Left forelimb (tissue), 1 donor: ENCODE measurements at regions not wholly inside any gene's neighbourhood (a gene's known extent, or its start where the extent isn't known, plus 50 kb on each side); places are given as distances from the start of the nearest gene placed in this dataset.
"Not testable (repeated sequence)": the region's sequence is repeated elsewhere in the genome, so short reads cannot be mapped to it uniquely, and the experiment has no call there.

Experiments used
- DNase-seq: peaks from one replicate; pipeline ENCODE4 v3.0.0-alpha.2; 2018; ENCODE audit warnings: low spot score

DNA sequence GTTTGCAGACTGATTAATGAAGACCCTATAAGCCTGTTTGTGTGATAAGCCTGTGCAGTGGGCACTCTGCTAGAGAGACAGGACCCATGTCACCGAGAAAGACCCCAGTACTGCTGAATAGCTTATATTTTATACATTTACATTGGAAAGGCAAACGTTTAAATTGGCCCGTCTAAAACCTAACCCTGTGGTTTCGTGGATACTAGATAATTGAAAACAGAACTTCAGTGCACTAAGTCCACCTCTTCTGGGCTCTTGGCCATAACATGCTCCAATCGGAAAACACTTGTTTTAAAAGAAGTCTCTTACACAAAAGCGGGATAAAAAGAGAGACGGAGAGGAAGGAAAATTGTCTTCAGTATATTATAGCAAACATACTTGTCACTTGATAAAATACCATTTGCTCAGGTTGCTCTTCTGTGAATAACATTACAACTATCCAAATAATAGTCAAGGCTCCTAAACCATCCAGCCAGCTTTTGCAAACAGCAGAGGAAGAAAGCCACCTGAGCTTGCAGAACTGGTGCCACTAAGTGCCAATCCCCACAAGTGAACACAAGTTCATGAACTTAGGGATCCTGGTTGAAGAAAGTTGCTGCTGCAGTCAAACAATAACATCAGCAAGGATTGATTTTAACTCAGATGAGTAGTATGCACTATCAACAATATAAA, 218.4 kb upstream of the FN1 start:
- DNase-seq: no peak

- no peak for DNase-seq
These were observed 217.6 kb upstream of the FN1 start for GRCh38 chr2:215653344-215654030.

DNA sequence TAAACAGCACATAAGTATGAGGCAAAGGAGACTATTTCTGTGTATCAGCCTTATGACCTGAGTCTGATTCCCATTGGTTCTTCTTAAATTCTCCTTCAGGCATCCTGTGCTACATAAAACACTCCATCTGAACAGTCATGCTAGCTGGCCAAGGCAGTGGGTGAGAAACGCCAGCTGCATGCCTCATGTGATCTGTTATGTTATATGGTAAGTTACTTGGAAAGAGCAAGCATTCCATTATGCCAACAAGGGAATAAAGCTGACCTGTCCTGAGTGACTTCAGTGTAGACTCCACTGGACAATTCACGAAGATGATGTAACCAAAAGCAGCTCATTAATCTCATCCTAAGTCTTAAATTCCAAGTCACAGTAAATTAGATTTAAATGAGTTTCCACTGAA, 216.5 kb upstream of the FN1 start:
- DNase-seq: no peak

DNA sequence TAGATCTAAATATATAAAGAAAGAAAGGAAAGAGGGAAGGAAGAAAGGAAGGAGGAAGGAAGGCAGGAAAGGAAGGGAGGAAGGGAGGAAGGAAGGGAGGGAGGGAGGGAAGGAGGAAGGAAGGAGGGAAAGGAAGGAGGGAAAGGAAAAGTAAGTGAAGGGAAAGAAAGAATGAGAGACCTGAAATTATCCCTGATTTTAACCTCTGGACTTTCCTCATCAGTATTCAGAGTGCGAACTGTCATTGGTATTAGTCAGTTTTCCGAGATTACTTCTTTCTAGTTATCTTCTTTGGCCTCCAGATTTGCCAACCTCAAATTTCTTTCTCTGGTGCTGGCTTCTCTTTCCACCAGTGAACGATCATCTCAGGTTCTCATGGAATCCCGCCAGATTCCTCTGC, 215.5 kb upstream of the FN1 start:
- DNase-seq: no peak

GRCh38 chr2:215644233-215644897, 208.5 kb upstream of the FN1 start:
- no peak for DNase-seq

- DNase-seq: no peak
These were observed 202.8 kb upstream of the FN1 start for GRCh38 chr2:215638687-215639086.

GRCh38 chr2:215637651-215638050, 201.8 kb upstream of the FN1 start:
- DNase-seq: no peak

DNA sequence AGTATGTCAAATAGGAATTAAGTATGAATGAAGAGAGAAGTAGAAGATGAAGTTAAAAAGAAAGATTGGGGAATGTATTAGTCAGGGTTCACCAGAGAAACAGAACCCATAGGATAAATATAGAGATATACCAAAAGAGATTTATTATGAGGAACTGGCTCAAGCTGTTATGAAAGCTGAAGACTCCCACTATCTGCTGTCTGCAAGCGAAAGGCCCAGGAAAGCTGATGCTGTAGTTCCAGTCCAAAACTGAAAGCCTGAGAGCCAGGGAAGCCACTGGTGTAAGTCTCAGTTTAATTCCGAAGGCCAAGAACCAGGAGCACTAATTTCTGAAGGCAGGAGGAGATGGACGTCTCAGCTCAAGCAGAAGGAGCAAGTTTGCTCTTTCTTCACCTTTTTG, 200.9 kb upstream of the FN1 start:
- DNase-seq: no peak

GRCh38 chr2:215635788-215636139, 199.9 kb upstream of the FN1 start:
- DNase-seq: no peak

GRCh38 chr2:215635071-215635787, 199.4 kb upstream of the FN1 start:
- no peak for DNase-seq

DNA sequence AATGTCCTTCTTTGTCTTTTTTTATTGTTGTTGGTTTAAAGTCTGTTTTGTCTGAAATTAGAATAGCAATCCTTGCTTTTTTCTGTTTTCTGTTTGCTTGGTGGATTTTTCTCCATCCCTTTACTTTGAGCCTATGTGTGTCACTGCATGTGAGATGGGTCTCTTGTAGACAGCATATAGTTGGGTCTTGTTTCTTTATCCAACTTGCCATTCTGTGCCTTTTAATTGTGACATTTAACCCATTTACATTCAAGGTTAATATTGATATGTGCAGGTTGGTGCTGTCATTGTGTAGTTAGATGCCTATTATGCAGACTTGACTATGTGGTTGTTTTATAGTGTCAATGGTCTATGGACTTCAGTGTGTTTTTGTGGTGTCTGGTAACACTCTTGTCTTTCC, 197.5 kb upstream of the FN1 start:
- no peak for DNase-seq

DNA sequence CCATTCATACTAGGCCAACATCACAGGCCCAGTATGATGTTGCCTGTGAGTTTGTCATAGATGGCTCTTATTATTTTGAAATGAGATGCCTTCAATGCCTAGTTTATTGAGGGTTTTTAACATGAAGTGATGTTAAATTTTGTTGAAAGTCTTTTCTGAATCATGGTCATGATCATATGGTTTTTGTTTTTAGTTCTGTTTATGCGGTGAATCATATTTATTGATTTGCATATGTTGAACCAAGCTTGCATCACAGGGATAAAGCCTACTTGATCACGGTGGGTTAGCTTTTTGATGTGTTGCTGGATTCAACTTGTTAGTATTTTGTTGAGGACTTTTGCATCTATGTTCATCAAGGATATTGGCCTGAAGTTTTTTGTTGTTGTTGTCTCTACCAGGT, 195.8 kb upstream of the FN1 start:
- DNase-seq: no peak

GRCh38 chr2:215630796-215631195, 194.9 kb upstream of the FN1 start:
- not testable (repeated sequence) for DNase-seq

- DNase-seq: no peak
These were observed 191.9 kb upstream of the FN1 start for GRCh38 chr2:215627771-215628170.

DNA sequence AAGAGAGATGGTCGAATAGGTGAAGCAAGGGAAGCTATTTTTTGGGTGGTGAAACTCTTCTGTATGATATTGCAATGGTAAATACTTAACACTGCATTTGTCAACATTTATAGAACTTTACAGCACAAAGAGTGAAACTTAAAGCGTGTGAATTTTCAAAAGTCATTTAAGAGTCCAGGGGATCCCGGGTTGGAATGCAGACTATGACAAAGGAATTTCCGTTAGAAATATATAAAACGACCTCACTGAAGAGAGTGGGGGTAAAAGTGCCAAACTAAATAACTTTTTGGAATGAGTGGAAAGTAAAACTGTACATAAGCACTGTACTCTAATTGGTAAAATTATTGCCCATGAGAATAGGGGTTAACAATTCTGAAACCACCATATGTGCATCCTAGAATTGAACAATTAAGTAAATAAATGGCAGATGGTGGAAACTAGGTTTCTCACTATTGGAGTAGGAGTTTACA, 191.0 kb upstream of the FN1 start:
- DNase-seq: no peak

- no peak for DNase-seq
These were observed 190.2 kb upstream of the FN1 start for GRCh38 chr2:215626063-215626462.

- DNase-seq: no peak
These were observed 189.3 kb upstream of the FN1 start for GRCh38 chr2:215625207-215625606.

DNA sequence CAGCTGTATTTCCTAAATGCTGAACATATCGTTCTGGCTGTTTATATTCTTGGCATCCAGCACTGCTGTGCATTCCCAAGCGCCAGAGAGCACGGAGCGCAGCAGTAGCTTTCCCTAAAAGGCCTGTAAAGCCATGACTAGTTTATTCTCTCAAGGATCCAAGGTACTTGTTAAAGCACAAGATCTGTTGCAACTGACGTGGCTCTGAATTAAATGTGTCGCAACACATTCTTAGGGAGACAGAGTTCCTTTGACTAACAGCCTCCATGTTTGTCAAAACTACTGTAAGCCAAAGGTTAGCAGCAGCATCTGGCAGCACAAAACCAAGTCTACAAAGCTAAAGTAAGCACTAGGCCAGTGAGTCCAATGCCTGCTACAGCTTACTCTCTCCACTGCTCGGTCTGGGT, 188.6 kb upstream of the FN1 start:
- DNase-seq: peak; percentile 74

DNA sequence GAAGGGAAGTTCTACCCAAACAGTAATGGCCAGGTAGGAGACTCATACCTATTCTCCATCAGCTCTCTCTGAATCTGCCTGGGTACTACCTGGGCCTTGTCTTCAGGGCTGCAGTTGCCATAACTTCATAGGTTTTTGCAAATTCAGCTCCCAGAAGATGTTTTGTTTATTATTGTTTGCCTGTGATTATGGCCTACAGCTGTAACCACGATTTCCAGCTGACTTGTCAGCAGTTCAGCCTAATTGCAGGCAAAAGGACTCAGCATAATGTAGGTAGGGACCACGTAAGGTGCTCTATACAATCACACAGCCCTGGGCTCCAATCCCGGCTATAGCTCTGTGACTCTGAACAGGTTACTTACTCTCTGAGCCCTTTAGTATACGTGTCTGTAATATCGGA, 187.0 kb upstream of the FN1 start:
- DNase-seq: no peak

GRCh38 chr2:215621381-215621780, 185.5 kb upstream of the FN1 start:
- DNase-seq: no peak

DNA sequence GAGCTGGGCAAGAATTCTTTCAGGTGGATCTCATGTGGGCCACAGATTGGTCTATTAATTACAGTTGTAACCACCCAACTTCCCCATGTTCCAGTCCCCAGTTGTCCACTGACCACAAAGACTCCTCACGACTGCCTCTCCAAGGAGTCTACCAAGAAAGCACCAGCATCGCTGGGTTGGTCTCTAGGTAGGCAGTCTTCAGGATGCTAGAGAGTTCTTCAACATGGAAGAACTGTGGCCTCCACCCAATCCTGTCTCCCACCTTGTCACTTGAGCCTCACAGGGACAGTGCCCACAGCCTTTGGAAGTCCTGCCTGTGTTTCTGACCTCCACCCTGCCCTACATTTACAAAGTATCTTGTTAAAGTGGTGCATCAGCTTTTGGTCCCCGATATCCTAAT, 184.7 kb upstream of the FN1 start:
- no peak for DNase-seq

- no peak for DNase-seq
These were observed 184.1 kb upstream of the FN1 start for GRCh38 chr2:215619989-215620388.
